ENCODE measurements at regions not wholly inside any gene's neighbourhood (a gene's known extent, or its start where the extent isn't known, plus 50 kb on each side); places are given as distances from the start of the nearest gene placed in this dataset.

GRCh38 chr12:84702001-84702400, 210.6 kb downstream of the SLC6A15 start:
- FAIRE-seq: no peak
- no peak for DNase-seq (ENCODE audit: insufficient read length)
- TF ChIP-seq POLR2A (IDR thresholded peaks at IDR 0.05; ENCODE audit: low read depth, low read length): no peak
- no peak for TF ChIP-seq POLR2AphosphoS5 (IDR thresholded peaks at IDR 0.05; ENCODE audit: low read depth, low read length)
- no peak for TF ChIP-seq TAF1 (IDR thresholded peaks at IDR 0.05; ENCODE audit: borderline replicate concordance, low read depth, low read length)

- no peak for FAIRE-seq
- TF ChIP-seq POLR2AphosphoS5 (IDR thresholded peaks at IDR 0.05; ENCODE audit: low read depth, low read length) (no peak), POLR2A (IDR thresholded peaks at IDR 0.05; ENCODE audit: low read depth, low read length) (no peak), TAF1 (IDR thresholded peaks at IDR 0.05; ENCODE audit: borderline replicate concordance, low read depth, low read length) (no peak)
- no peak for DNase-seq (ENCODE audit: insufficient read length)
Measured at GRCh38 chr12:84701041-84701440, 211.6 kb downstream of the SLC6A15 start.

GRCh38 chr12:84698576-84699333, 213.8 kb downstream of the SLC6A15 start:
- no peak for FAIRE-seq

GRCh38 chr12:84696908-84697540, 215.6 kb downstream of the SLC6A15 start:
- FAIRE-seq (no peak), DNase-seq (ENCODE audit: insufficient read length) (no peak)
- TF ChIP-seq TAF1 (IDR thresholded peaks at IDR 0.05; ENCODE audit: borderline replicate concordance, low read depth, low read length) (no peak), POLR2A (IDR thresholded peaks at IDR 0.05; ENCODE audit: low read depth, low read length) (no peak), POLR2AphosphoS5 (IDR thresholded peaks at IDR 0.05; ENCODE audit: low read depth, low read length) (no peak)

More at GRCh38 chr12:84698576-84699333, 213.8 kb downstream of the SLC6A15 start:
- TF ChIP-seq POLR2AphosphoS5 (IDR thresholded peaks at IDR 0.05; ENCODE audit: low read depth, low read length) (no peak), TAF1 (IDR thresholded peaks at IDR 0.05; ENCODE audit: borderline replicate concordance, low read depth, low read length) (no peak), POLR2A (IDR thresholded peaks at IDR 0.05; ENCODE audit: low read depth, low read length) (no peak)
- DNase-seq (ENCODE audit: insufficient read length): no peak

GRCh38 chr12:84696281-84696680, 216.3 kb downstream of the SLC6A15 start:
- no peak for DNase-seq (ENCODE audit: insufficient read length)
- FAIRE-seq: no peak
- TF ChIP-seq TAF1 (IDR thresholded peaks at IDR 0.05; ENCODE audit: borderline replicate concordance, low read depth, low read length): no peak
- TF ChIP-seq POLR2A (IDR thresholded peaks at IDR 0.05; ENCODE audit: low read depth, low read length): no peak
- no peak for TF ChIP-seq POLR2AphosphoS5 (IDR thresholded peaks at IDR 0.05; ENCODE audit: low read depth, low read length)

- TF ChIP-seq POLR2AphosphoS5 (IDR thresholded peaks at IDR 0.05; ENCODE audit: low read depth, low read length) (no peak), POLR2A (IDR thresholded peaks at IDR 0.05; ENCODE audit: low read depth, low read length) (no peak), TAF1 (IDR thresholded peaks at IDR 0.05; ENCODE audit: borderline replicate concordance, low read depth, low read length) (no peak)
- no peak for FAIRE-seq
- DNase-seq (ENCODE audit: insufficient read length): no peak
Measured at GRCh38 chr12:84694116-84694515, 218.5 kb downstream of the SLC6A15 start.

- DNase-seq (ENCODE audit: insufficient read length) (no peak), FAIRE-seq (no peak)
- no peak for TF ChIP-seq POLR2AphosphoS5 (IDR thresholded peaks at IDR 0.05; ENCODE audit: low read depth, low read length)
- TF ChIP-seq TAF1 (IDR thresholded peaks at IDR 0.05; ENCODE audit: borderline replicate concordance, low read depth, low read length): no peak
- no peak for TF ChIP-seq POLR2A (IDR thresholded peaks at IDR 0.05; ENCODE audit: low read depth, low read length)
Measured at GRCh38 chr12:84692071-84692470, 220.5 kb downstream of the SLC6A15 start.

- FAIRE-seq (no peak), DNase-seq (ENCODE audit: insufficient read length) (no peak)
- TF ChIP-seq TAF1 (IDR thresholded peaks at IDR 0.05; ENCODE audit: borderline replicate concordance, low read depth, low read length) (no peak), POLR2AphosphoS5 (IDR thresholded peaks at IDR 0.05; ENCODE audit: low read depth, low read length) (no peak), POLR2A (IDR thresholded peaks at IDR 0.05; ENCODE audit: low read depth, low read length) (no peak)
Measured at GRCh38 chr12:84691266-84691665, 221.3 kb downstream of the SLC6A15 start.

- FAIRE-seq (no peak), DNase-seq (ENCODE audit: insufficient read length) (no peak)
- TF ChIP-seq TAF1 (IDR thresholded peaks at IDR 0.05; ENCODE audit: borderline replicate concordance, low read depth, low read length) (no peak), POLR2AphosphoS5 (IDR thresholded peaks at IDR 0.05; ENCODE audit: low read depth, low read length) (no peak), POLR2A (IDR thresholded peaks at IDR 0.05; ENCODE audit: low read depth, low read length) (no peak)
Measured at GRCh38 chr12:84689638-84690037, 223.0 kb downstream of the SLC6A15 start.

GRCh38 chr12:84685379-84685778, 227.2 kb downstream of the SLC6A15 start:
- TF ChIP-seq TAF1 (IDR thresholded peaks at IDR 0.05; ENCODE audit: borderline replicate concordance, low read depth, low read length) (no peak), POLR2A (IDR thresholded peaks at IDR 0.05; ENCODE audit: low read depth, low read length) (no peak), POLR2AphosphoS5 (IDR thresholded peaks at IDR 0.05; ENCODE audit: low read depth, low read length) (no peak)
- no peak for FAIRE-seq
- DNase-seq (ENCODE audit: insufficient read length): no peak

- FAIRE-seq: no peak
- no peak for DNase-seq (ENCODE audit: insufficient read length)
- TF ChIP-seq TAF1 (IDR thresholded peaks at IDR 0.05; ENCODE audit: borderline replicate concordance, low read depth, low read length) (no peak), POLR2AphosphoS5 (IDR thresholded peaks at IDR 0.05; ENCODE audit: low read depth, low read length) (no peak), POLR2A (IDR thresholded peaks at IDR 0.05; ENCODE audit: low read depth, low read length) (no peak)
Measured at GRCh38 chr12:84676787-84677186, 235.8 kb downstream of the SLC6A15 start.

- FAIRE-seq (no peak), DNase-seq (ENCODE audit: insufficient read length) (no peak)
- TF ChIP-seq POLR2AphosphoS5 (IDR thresholded peaks at IDR 0.05; ENCODE audit: low read depth, low read length): no peak
- TF ChIP-seq POLR2A (IDR thresholded peaks at IDR 0.05; ENCODE audit: low read depth, low read length): no peak
- TF ChIP-seq TAF1 (IDR thresholded peaks at IDR 0.05; ENCODE audit: borderline replicate concordance, low read depth, low read length): no peak
Measured at GRCh38 chr12:84661786-84662185, 250.8 kb downstream of the SLC6A15 start.
